ENCODE measurements at regions not wholly inside any gene's neighbourhood (a gene's known extent, or its start where the extent isn't known, plus 50 kb on each side); places are given as distances from the start of the nearest gene placed in this dataset.
"Not testable (repeated sequence)": the region's sequence is repeated elsewhere in the genome, so short reads cannot be mapped to it uniquely, and the experiment has no call there.

DNA sequence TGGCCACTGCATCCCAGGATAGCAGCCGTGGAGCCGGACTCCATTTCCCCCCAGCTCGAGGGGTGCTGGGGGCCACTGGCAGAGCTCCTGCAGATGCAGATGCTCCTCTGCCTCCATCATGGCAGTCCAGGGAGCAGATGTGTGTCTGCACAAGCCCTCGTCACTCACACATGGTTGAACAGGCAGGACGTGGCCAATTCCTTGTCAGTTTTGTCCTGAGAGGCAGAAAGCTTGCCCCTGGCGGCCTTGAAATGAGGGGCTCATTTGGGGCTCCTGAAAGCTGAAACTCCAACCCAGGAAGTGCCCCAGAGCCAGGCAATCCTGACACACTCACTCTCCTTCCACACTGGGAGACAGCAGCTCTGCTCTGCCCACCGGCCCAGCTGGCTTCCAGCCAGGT is 100.9 kb upstream of the C14orf180 start:
- BruUV-seq (replicated peaks), result no TSS peak
- no peak for DNase-seq
- Histone ChIP-seq H3K9me3 (peaks cover 8% of the 10 kb centered on the region), H3K4me3 (ENCODE audit: low read depth, low read length) (no peak overlapping the region), H3K27me3 (replicated peaks; ENCODE audit: control insufficient read depth, insufficient read depth, low read length) (no peaks in the 10 kb centered on the region), H3K4me1 (no peaks in the 10 kb centered on the region), H3K36me3 (ENCODE audit: control insufficient read depth, insufficient read depth, low read length) (no peaks in the 10 kb centered on the region)
- intact Hi-C loops (cut with micrococcal nuclease; ENCODE audit: unreplicated experiment), result no loop called here
- H3K4me1 Mint-ChIP-seq (ENCODE audit: low read depth, unreplicated experiment), result no peaks in the 10 kb centered on the region
- H3K4me3 Mint-ChIP-seq (ENCODE audit: unreplicated experiment), result no peak overlapping the region
- H3K27ac Mint-ChIP-seq (ENCODE audit: unreplicated experiment), result no peak overlapping the region
- H3K36me3 Mint-ChIP-seq (ENCODE audit: insufficient read depth, unreplicated experiment), result peaks cover 6% of the 10 kb centered on the region
- TF ChIP-seq, protein P1, sequence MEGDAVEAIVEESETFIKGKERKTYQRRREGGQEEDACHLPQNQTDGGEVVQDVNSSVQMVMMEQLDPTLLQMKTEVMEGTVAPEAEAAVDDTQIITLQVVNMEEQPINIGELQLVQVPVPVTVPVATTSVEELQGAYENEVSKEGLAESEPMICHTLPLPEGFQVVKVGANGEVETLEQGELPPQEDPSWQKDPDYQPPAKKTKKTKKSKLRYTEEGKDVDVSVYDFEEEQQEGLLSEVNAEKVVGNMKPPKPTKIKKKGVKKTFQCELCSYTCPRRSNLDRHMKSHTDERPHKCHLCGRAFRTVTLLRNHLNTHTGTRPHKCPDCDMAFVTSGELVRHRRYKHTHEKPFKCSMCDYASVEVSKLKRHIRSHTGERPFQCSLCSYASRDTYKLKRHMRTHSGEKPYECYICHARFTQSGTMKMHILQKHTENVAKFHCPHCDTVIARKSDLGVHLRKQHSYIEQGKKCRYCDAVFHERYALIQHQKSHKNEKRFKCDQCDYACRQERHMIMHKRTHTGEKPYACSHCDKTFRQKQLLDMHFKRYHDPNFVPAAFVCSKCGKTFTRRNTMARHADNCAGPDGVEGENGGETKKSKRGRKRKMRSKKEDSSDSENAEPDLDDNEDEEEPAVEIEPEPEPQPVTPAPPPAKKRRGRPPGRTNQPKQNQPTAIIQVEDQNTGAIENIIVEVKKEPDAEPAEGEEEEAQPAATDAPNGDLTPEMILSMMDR (IDR thresholded peaks at IDR 0.05; ENCODE audit: insufficient read depth in 1 of 2, low read depth in 1 of 2, low read length in 1 of 2, severe bottlenecking in 1 of 2, unreplicated experiment in 1 of 2), result no peak
- ChIA-PET POLR2A (no interaction called here), CTCF (no interaction called here)
- peaks cover 30% of the 10 kb centered on the region for H3K9me3 Mint-ChIP-seq (ENCODE audit: unreplicated experiment)
- H3K27me3 Mint-ChIP-seq (ENCODE audit: insufficient read depth, unreplicated experiment), result peaks cover 14% of the 10 kb centered on the region

DNA sequence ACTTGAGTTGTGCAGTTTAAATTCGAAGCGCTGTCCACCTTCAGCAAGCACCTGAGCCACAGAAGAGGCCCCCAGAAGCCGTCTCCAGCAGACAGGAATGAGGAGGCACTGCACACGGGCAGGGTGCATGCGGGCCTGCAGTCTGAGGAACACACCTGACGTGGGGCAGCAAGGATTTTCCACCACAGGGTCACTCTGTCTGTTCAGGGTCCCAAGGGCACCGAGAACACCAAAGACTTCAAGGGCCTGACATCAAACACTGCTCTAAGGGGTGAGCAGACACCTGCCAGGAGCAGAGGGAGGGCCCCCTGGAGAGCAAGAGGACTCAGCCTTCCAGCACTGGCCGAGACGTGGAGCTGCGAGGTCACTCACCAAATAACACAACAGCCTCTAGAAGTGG is 99.7 kb upstream of the C14orf180 start:
- Mint-ChIP-seq H3K4me1 (ENCODE audit: low read depth, unreplicated experiment) (no peaks in the 10 kb centered on the region), H3K4me3 (ENCODE audit: unreplicated experiment) (no peak overlapping the region), H3K27me3 (ENCODE audit: insufficient read depth, unreplicated experiment) (peaks cover 9% of the 10 kb centered on the region), H3K36me3 (ENCODE audit: insufficient read depth, unreplicated experiment) (peaks cover 6% of the 10 kb centered on the region), H3K27ac (ENCODE audit: unreplicated experiment) (no peak overlapping the region), H3K9me3 (ENCODE audit: unreplicated experiment) (peaks cover 31% of the 10 kb centered on the region)
- no peaks in the 10 kb centered on the region for H3K27me3 ChIP-seq (replicated peaks; ENCODE audit: control insufficient read depth, insufficient read depth, low read length)
- peaks cover 8% of the 10 kb centered on the region for H3K9me3 ChIP-seq
- TF ChIP-seq, protein P1 (IDR thresholded peaks at IDR 0.05; ENCODE audit: insufficient read depth in 1 of 2, low read depth in 1 of 2, low read length in 1 of 2, severe bottlenecking in 1 of 2, unreplicated experiment in 1 of 2), result no peak
- intact Hi-C loops (cut with micrococcal nuclease; ENCODE audit: unreplicated experiment), result no loop called here
- no peak for DNase-seq
- ChIA-PET POLR2A (no interaction called here), CTCF (no interaction called here)
- no peak overlapping the region for H3K4me3 ChIP-seq (ENCODE audit: low read depth, low read length)
- H3K4me1 ChIP-seq, result no peaks in the 10 kb centered on the region
- no TSS peak for BruUV-seq (replicated peaks)
- no peaks in the 10 kb centered on the region for H3K36me3 ChIP-seq (ENCODE audit: control insufficient read depth, insufficient read depth, low read length)

DNA sequence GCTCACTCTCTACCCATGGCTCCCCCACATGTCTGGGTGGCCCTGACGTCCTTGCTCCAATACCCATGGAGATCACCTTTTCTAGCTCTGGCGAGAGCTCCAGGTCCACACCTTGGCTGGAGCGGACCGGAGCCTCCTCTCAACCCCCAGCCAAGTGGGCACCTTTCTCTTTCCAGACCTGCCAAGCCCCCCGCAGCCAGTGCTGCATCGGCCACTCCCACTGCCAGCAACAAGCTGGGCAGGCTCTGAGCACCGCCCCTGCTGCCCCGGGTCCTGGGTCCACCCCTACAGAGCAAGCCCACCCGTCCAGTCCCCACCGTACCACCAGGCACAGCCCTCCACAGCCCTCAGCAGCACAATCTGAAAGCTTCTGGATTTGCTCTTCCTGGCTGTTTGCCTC is 98.2 kb upstream of the C14orf180 start:
- H3K9me3 ChIP-seq, result peaks cover 8% of the 10 kb centered on the region
- BruUV-seq (replicated peaks), result no TSS peak
- H3K27ac Mint-ChIP-seq (ENCODE audit: unreplicated experiment), result no peak overlapping the region
- peaks cover 31% of the 10 kb centered on the region for H3K9me3 Mint-ChIP-seq (ENCODE audit: unreplicated experiment)
- ChIA-PET POLR2A (no interaction called here), CTCF (no interaction called here)
- peaks cover 6% of the 10 kb centered on the region for H3K36me3 Mint-ChIP-seq (ENCODE audit: insufficient read depth, unreplicated experiment)
- H3K4me1 Mint-ChIP-seq (ENCODE audit: low read depth, unreplicated experiment), result no peaks in the 10 kb centered on the region
- 0 out of 2 replicates have a peak, but pooled peaks cover 1% of the 10 kb centered on the region for H3K27me3 ChIP-seq (replicated peaks; ENCODE audit: control insufficient read depth, insufficient read depth, low read length)
- no peak overlapping the region for H3K4me3 Mint-ChIP-seq (ENCODE audit: unreplicated experiment)
- DNase-seq, result no peak
- H3K27me3 Mint-ChIP-seq (ENCODE audit: insufficient read depth, unreplicated experiment), result peaks cover 9% of the 10 kb centered on the region
- H3K4me3 ChIP-seq (ENCODE audit: low read depth, low read length), result no peak overlapping the region
- intact Hi-C loops (cut with micrococcal nuclease; ENCODE audit: unreplicated experiment), result no loop called here
- H3K4me1 ChIP-seq, result no peaks in the 10 kb centered on the region
- no peaks in the 10 kb centered on the region for H3K36me3 ChIP-seq (ENCODE audit: control insufficient read depth, insufficient read depth, low read length)
- TF ChIP-seq, protein P1 (IDR thresholded peaks at IDR 0.05; ENCODE audit: insufficient read depth in 1 of 2, low read depth in 1 of 2, low read length in 1 of 2, severe bottlenecking in 1 of 2, unreplicated experiment in 1 of 2), result no peak

DNA sequence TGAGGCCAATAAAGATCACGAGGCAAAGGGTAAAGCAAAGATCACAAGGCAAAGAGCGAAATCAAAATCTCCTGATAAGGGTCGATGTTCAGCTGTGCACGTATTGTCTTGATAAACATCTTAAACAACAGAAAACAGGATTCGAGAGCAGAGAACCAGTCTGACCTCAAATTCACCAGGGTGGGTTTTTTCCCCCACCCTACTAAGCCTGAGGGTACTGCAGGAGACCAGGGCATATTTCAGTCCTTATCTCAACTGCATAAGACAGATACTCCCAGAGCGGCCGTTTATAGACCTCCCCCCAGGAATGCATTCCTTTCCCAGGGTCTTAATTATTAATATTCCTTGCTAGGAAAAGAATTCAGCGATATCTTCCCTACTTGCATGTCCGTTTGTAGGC is 97.5 kb upstream of the C14orf180 start:
- H3K4me1 Mint-ChIP-seq (ENCODE audit: low read depth, unreplicated experiment); H3K4me3 Mint-ChIP-seq (ENCODE audit: unreplicated experiment); H3K9me3 ChIP-seq; H3K4me3 ChIP-seq (ENCODE audit: low read depth, low read length); BruUV-seq (replicated peaks); H3K27me3 ChIP-seq (replicated peaks; ENCODE audit: control insufficient read depth, insufficient read depth, low read length); intact Hi-C loops (cut with micrococcal nuclease; ENCODE audit: unreplicated experiment); H3K36me3 Mint-ChIP-seq (ENCODE audit: insufficient read depth, unreplicated experiment); POLR2A ChIA-PET; CTCF ChIA-PET; H3K36me3 ChIP-seq (ENCODE audit: control insufficient read depth, insufficient read depth, low read length); H3K27ac Mint-ChIP-seq (ENCODE audit: unreplicated experiment); DNase-seq; H3K4me1 ChIP-seq: not testable (repeated sequence)
- Mint-ChIP-seq H3K9me3 (ENCODE audit: unreplicated experiment) (peaks cover 31% of the 10 kb centered on the region), H3K27me3 (ENCODE audit: insufficient read depth, unreplicated experiment) (peaks cover 11% of the 10 kb centered on the region)
